Dedifferentiated amniotic fluid mesenchymal stem cell (primary cell): ENCODE measurements at regions not wholly inside any gene's neighbourhood (a gene's known extent, or its start where the extent isn't known, plus 50 kb on each side); places are given as distances from the start of the nearest gene placed in this dataset.

ENCODE experiments used
- DNase-seq: peaks from one replicate; pipeline ENCODE4 v3.0.0-alpha.2; 2016; ENCODE audit errors: extremely low spot score

- DNase-seq, result peak; percentile 23
Observed at GRCh38 chr12:77493302-77494168, 337.2 kb upstream of the NAV3 start.

GRCh38 chr12:77492536-77492935 is 338.2 kb upstream of the NAV3 start:
- no peak for DNase-seq

GRCh38 chr12:77489331-77489970 is 341.2 kb upstream of the NAV3 start:
- no peak for DNase-seq

- DNase-seq, result peak; percentile 73
Observed at GRCh38 chr12:77488041-77488620, 342.6 kb upstream of the NAV3 start.

- no peak for DNase-seq
Observed at GRCh38 chr12:77486872-77487271, 343.8 kb upstream of the NAV3 start.

- DNase-seq, result no peak
Observed at GRCh38 chr12:77485961-77486854, 344.5 kb upstream of the NAV3 start.

GRCh38 chr12:77481687-77482086 is 349.0 kb upstream of the NAV3 start:
- no peak for DNase-seq

- no peak for DNase-seq
Observed at GRCh38 chr12:77477907-77478533, 352.7 kb upstream of the NAV3 start.

GRCh38 chr12:77471801-77472200 is 358.9 kb upstream of the NAV3 start:
- no peak for DNase-seq

- no peak for DNase-seq
Observed at GRCh38 chr12:77469578-77470333, 360.9 kb upstream of the NAV3 start.

GRCh38 chr12:77442633-77443032 is 377.3 kb upstream of the E2F7 start:
- DNase-seq, result no peak

GRCh38 chr12:77439749-77440148 is 374.4 kb upstream of the E2F7 start:
- no peak for DNase-seq

GRCh38 chr12:77438644-77439043 is 373.3 kb upstream of the E2F7 start:
- no peak for DNase-seq

- DNase-seq, result no peak
Observed at GRCh38 chr12:77437206-77437605, 371.8 kb upstream of the E2F7 start.

- DNase-seq, result no peak
Observed at GRCh38 chr12:77435446-77436091, 370.2 kb upstream of the E2F7 start.

- no peak for DNase-seq
Observed at GRCh38 chr12:77433799-77434198, 368.4 kb upstream of the E2F7 start.

- no peak for DNase-seq
Observed at GRCh38 chr12:77429426-77429825, 364.1 kb upstream of the E2F7 start.

GRCh38 chr12:77421152-77421551 is 355.8 kb upstream of the E2F7 start:
- no peak for DNase-seq

GRCh38 chr12:77409551-77409950 is 344.2 kb upstream of the E2F7 start:
- no peak for DNase-seq

GRCh38 chr12:77407931-77408330 is 342.6 kb upstream of the E2F7 start:
- DNase-seq, result no peak
